CD14-positive monocyte (primary cell): ENCODE measurements at regions not wholly inside any gene's neighbourhood (a gene's known extent, or its start where the extent isn't known, plus 50 kb on each side); places are given as distances from the start of the nearest gene placed in this dataset.

Source experiments
- DNase-seq, 3 donors: peaks; one replicate each; pipeline ENCODE4 v3.0.0-alpha.2; 2011 to 2022
- H2AFZ ChIP-seq: 2 replicates; pipeline ENCODE4 v1.6.0; 2012; ENCODE audit warnings: mild to moderate bottlenecking, low read depth, low read length, inconsistent platforms; ENCODE audit not compliant: insufficient read depth, poor library complexity, severe bottlenecking
- H3K27ac ChIP-seq, 2 donors: 1 replicate in 1 of 2; 2 replicates in 1 of 2; pipeline ENCODE4 v1.5.1; 2012 to 2013; ENCODE audit warnings: low read length in 2 of 2, control low read depth in 1 of 2, inconsistent platforms in 1 of 2, low read depth in 1 of 2, mild to moderate bottlenecking in 1 of 2
- H3K27me3 ChIP-seq, 2 donors: one replicate each; pipeline versions ENCODE4 v1.6.0 to v1.6.1; 2011 to 2013; ENCODE audit warnings: low read length in 2 of 2; ENCODE audit not compliant: control insufficient read depth in 2 of 2, insufficient read depth in 2 of 2
- H3K36me3 ChIP-seq, 2 donors: replicated peaks in 1 of 2; 1 replicate in 1 of 2; 2 replicates in 1 of 2; pipeline versions ENCODE4 v1.5.1 to v1.6.1; 2012 to 2013; ENCODE audit warnings: low read length in 2 of 2, control low read depth in 1 of 2, inconsistent platforms in 1 of 2, mild to moderate bottlenecking in 1 of 2; ENCODE audit not compliant: insufficient read depth in 2 of 2, control insufficient read depth in 1 of 2
- H3K4me1 ChIP-seq, 2 donors: 1 replicate in 1 of 2; 2 replicates in 1 of 2; pipeline versions ENCODE4 v1.5.1 to v1.6.1; 2012 to 2013; ENCODE audit warnings: low read length in 2 of 2, control low read depth in 1 of 2, inconsistent platforms in 1 of 2, mild to moderate bottlenecking in 1 of 2, moderate library complexity in 1 of 2; ENCODE audit not compliant: insufficient read depth in 2 of 2, control insufficient read depth in 1 of 2
- H3K4me2 ChIP-seq: replicated peaks from 2 replicates; pipeline ENCODE3; 2012; ENCODE audit warnings: low read length, moderate library complexity, mild to moderate bottlenecking; ENCODE audit not compliant: poor library complexity, severe bottlenecking; ENCODE audit errors: extremely low read depth
- H3K4me3 ChIP-seq, 3 experiments: fragments of 200-600 bp in 1 of 3; sonication (generic) in 1 of 3; replicated peaks in 1 of 3; 1 replicate in 2 of 3; 2 replicates in 1 of 3; pipeline ENCODE4 v1.5.1; 2011 to 2013; ENCODE audit warnings: low read length in 3 of 3, mild to moderate bottlenecking in 3 of 3, control low read depth in 2 of 3, low read depth in 2 of 3, inconsistent platforms in 1 of 3, moderate library complexity in 1 of 3
- H3K79me2 ChIP-seq: 2 replicates; pipeline ENCODE4 v1.6.0; 2012; ENCODE audit warnings: mild to moderate bottlenecking, control low read depth, inconsistent platforms, low read length, moderate library complexity; ENCODE audit not compliant: insufficient read depth
- H3K9ac ChIP-seq: 2 replicates; pipeline ENCODE4 v1.6.0; 2017; ENCODE audit warnings: low read length, mild to moderate bottlenecking; ENCODE audit not compliant: insufficient read depth, poor library complexity, severe bottlenecking
- H3K9me3 ChIP-seq, 2 donors: replicated peaks in 1 of 2; 1 replicate in 1 of 2; 2 replicates in 1 of 2; pipeline versions ENCODE4 v1.5.1 to v1.6.1; 2012 to 2013; ENCODE audit warnings: low read length in 2 of 2, control low read depth in 1 of 2; ENCODE audit not compliant: control insufficient read depth in 1 of 2, insufficient read depth in 1 of 2
- H4K20me1 ChIP-seq: 2 replicates; pipeline ENCODE4 v1.6.0; 2012; ENCODE audit warnings: mild to moderate bottlenecking, low read length, control low read depth, moderate library complexity; ENCODE audit not compliant: insufficient read depth
- H3K27ac Mint-ChIP-seq, 7 donors: one replicate each; pipeline ENCODE4 v1.8.0; 2020; ENCODE audit warnings: mild to moderate bottlenecking in 7 of 7, mixed read lengths in 7 of 7, moderate library complexity in 6 of 7, inconsistent platforms in 2 of 7
- H3K27me3 Mint-ChIP-seq, 3 donors: one replicate each; pipeline ENCODE4 v1.8.0; 2021 to 2022; ENCODE audit warnings: low read depth in 3 of 3, mild to moderate bottlenecking in 3 of 3, mixed read lengths in 3 of 3, moderate library complexity in 3 of 3, inconsistent platforms in 1 of 3
- H3K36me3 Mint-ChIP-seq, 2 donors: one replicate each; pipeline ENCODE4 v1.8.0; 2020; ENCODE audit warnings: mixed read lengths in 2 of 2, inconsistent platforms in 1 of 2, mild to moderate bottlenecking in 1 of 2
- H3K4me1 Mint-ChIP-seq: one replicate; pipeline ENCODE4 v1.8.0; 2020; ENCODE audit warnings: mild to moderate bottlenecking, mixed read lengths
- H3K4me3 Mint-ChIP-seq, 2 donors: one replicate each; pipeline ENCODE4 v1.8.0; 2020; ENCODE audit warnings: mild to moderate bottlenecking in 2 of 2, mixed read lengths in 2 of 2, moderate library complexity in 1 of 2
- H3K9me3 Mint-ChIP-seq, 7 donors: one replicate each; pipeline ENCODE4 v1.8.0; 2020 to 2022; ENCODE audit warnings: mixed read lengths in 7 of 7, mild to moderate bottlenecking in 6 of 7, moderate library complexity in 6 of 7, inconsistent platforms in 2 of 7
- CTCF ChIP-seq: fragments of 200-600 bp; IDR thresholded peaks from one replicate; pipeline ENCODE4 v1.8.0; 2022; ENCODE audit warnings: antibody characterized with exemption, mild to moderate bottlenecking
- WGBS: methylation state at CpG from one replicate; pipeline ENCODE4 v1.1.5; 2013; ENCODE audit warnings: missing lambda C conversion rate; ENCODE audit not compliant: insufficient coverage; 5-methylcytosine and 5-hydroxymethylcytosine counted together
- intact Hi-C, 2 donors: fragments of 100-400 bp; cut with micrococcal nuclease; formaldehyde crosslinking; loops; one replicate each; pipeline versions ENCODE4 v1.15.0 to v1.15.1; 2023

GRCh38 chr19:28377077-28377476, 835.9 kb downstream of the UQCRFS1 start:
- H3K4me3 Mint-ChIP-seq, result no peak overlapping the region
- Histone ChIP-seq H3K27me3 (no peaks in the 10 kb centered on the region), H3K4me3 (no peak overlapping the region), H3K9ac (no peak overlapping the region), H3K79me2 (no peaks in the 10 kb centered on the region), H3K36me3 (no peaks in the 10 kb centered on the region), H2AFZ (no peak overlapping the region), H3K9me3 (no peaks in the 10 kb centered on the region), H3K4me1 (no peaks in the 10 kb centered on the region), H3K4me2 (no peak overlapping the region), H4K20me1 (no peaks in the 10 kb centered on the region), H3K27ac (no peak overlapping the region)
- TF ChIP-seq CTCF, result no peak
- WGBS, result 61% methylated on average over 3 of the region's 9 CpGs
- DNase-seq, result no peak
- H3K9me3 Mint-ChIP-seq, result peaks cover 0 to 3% (median 0%) of the 10 kb centered on the region in 7 donors
- no peaks in the 10 kb centered on the region for H3K4me1 Mint-ChIP-seq
- H3K27me3 Mint-ChIP-seq, result peaks cover 0 to 1% (median 0%) of the 10 kb centered on the region in 3 donors
- H3K36me3 Mint-ChIP-seq, result no peaks in the 10 kb centered on the region
- H3K27ac Mint-ChIP-seq, result no peak overlapping the region
- intact Hi-C loops, result no loop called here

GRCh38 chr19:28374971-28375370, 838.0 kb downstream of the UQCRFS1 start:
- Histone ChIP-seq H3K36me3 (no peaks in the 10 kb centered on the region), H2AFZ (no peak overlapping the region), H3K9ac (no peak overlapping the region), H3K79me2 (no peaks in the 10 kb centered on the region), H3K4me2 (no peak overlapping the region), H3K27ac (no peak overlapping the region), H3K9me3 (no peaks in the 10 kb centered on the region), H3K4me3 (no peak overlapping the region), H4K20me1 (no peaks in the 10 kb centered on the region), H3K27me3 (no peaks in the 10 kb centered on the region), H3K4me1 (no peaks in the 10 kb centered on the region)
- intact Hi-C loops, result no loop called here
- Mint-ChIP-seq H3K4me3 (no peak overlapping the region), H3K27ac (no peak overlapping the region), H3K4me1 (no peaks in the 10 kb centered on the region), H3K36me3 (no peaks in the 10 kb centered on the region), H3K9me3 (peaks cover 0 to 6% (median 2%) of the 10 kb centered on the region in 7 donors), H3K27me3 (no peaks in the 10 kb centered on the region)
- TF ChIP-seq CTCF, result no peak
- 92% methylated on average over 6 of the region's 6 CpGs for WGBS
- DNase-seq, result no peak
